Liver (tissue), 8 donors: ENCODE measurements at regions not wholly inside any gene's neighbourhood (a gene's known extent, or its start where the extent isn't known, plus 50 kb on each side); places are given as distances from the start of the nearest gene placed in this dataset.

Experiments used
- DNase-seq: peaks from one replicate; pipeline ENCODE4 v3.0.0-alpha.2; 2017; ENCODE audit warnings: low spot score
- H3K27ac ChIP-seq, 2 donors: one replicate each; pipeline ENCODE4 v1.7.0; 2013; ENCODE audit warnings: inconsistent platforms in 2 of 2, low read length in 2 of 2, control low read depth in 1 of 2, low read depth in 1 of 2, mild to moderate bottlenecking in 1 of 2
- H3K27me3 ChIP-seq, 4 donors: one replicate each; pipeline versions ENCODE4 v1.6.1 to v1.7.0; 2013; ENCODE audit warnings: low read length in 3 of 4, inconsistent platforms in 1 of 4, mild to moderate bottlenecking in 1 of 4, moderate library complexity in 1 of 4; ENCODE audit not compliant: control insufficient read depth in 4 of 4, insufficient read depth in 4 of 4
- H3K36me3 ChIP-seq, 4 donors: one replicate each; pipeline versions ENCODE4 v1.6.1 to v1.7.0; 2013; ENCODE audit warnings: low read length in 3 of 4, mild to moderate bottlenecking in 3 of 4, low read depth in 1 of 4, moderate library complexity in 1 of 4; ENCODE audit not compliant: control insufficient read depth in 4 of 4, insufficient read depth in 3 of 4
- H3K4me1 ChIP-seq, 4 donors: one replicate each; pipeline versions ENCODE4 v1.6.1 to v1.7.0; 2013; ENCODE audit warnings: low read length in 3 of 4, mild to moderate bottlenecking in 3 of 4, moderate library complexity in 1 of 4; ENCODE audit not compliant: control insufficient read depth in 4 of 4, insufficient read depth in 4 of 4
- H3K4me3 ChIP-seq, 3 donors: one replicate each; pipeline versions ENCODE4 v1.6.1 to v1.7.0; 2013; ENCODE audit warnings: low read length in 3 of 3, control low read depth in 1 of 3, low read depth in 1 of 3, mild to moderate bottlenecking in 1 of 3
- H3K9ac ChIP-seq, 2 donors: one replicate each; pipeline ENCODE4 v1.7.0; 2013; ENCODE audit warnings: low read length in 2 of 2, mild to moderate bottlenecking in 2 of 2, moderate library complexity in 2 of 2, control low read depth in 1 of 2, low read depth in 1 of 2
- H3K9me3 ChIP-seq, 4 donors: one replicate each; pipeline versions ENCODE4 v1.6.1 to v1.7.0; 2013; ENCODE audit warnings: low read length in 3 of 4; ENCODE audit not compliant: control insufficient read depth in 4 of 4
- ATF3 ChIP-seq: IDR thresholded peaks from 2 replicates; pipeline ENCODE4 v1.6.1; 2016; ENCODE audit warnings: antibody characterized with exemption
- CTCF ChIP-seq: fragments of 150-350 bp; IDR thresholded peaks from 2 replicates; pipeline ENCODE4 v1.5.1; 2017; ENCODE audit warnings: improper control_type of control experiment, low read depth, low read length; ENCODE audit not compliant: missing input control
- FOXA1 ChIP-seq: IDR thresholded peaks from 2 replicates; pipeline ENCODE4 v1.6.1; 2016; ENCODE audit warnings: antibody characterized with exemption
- FOXA2 ChIP-seq: IDR thresholded peaks from 2 replicates; pipeline ENCODE4 v1.6.1; 2016; ENCODE audit warnings: antibody characterized with exemption
- HNF4A ChIP-seq, 2 donors: conservative IDR thresholded peaks; 2 replicates each; pipeline ENCODE4 v1.6.1; 2016; ENCODE audit warnings: antibody characterized with exemption in 2 of 2, mild to moderate bottlenecking in 2 of 2
- HNF4G ChIP-seq: IDR thresholded peaks from 2 replicates; pipeline ENCODE4 v1.6.1; 2016; ENCODE audit warnings: antibody characterized with exemption
- JUND ChIP-seq, 2 donors: IDR thresholded peaks; 2 replicates each; pipeline ENCODE4 v1.6.1; 2016; ENCODE audit warnings: antibody characterized with exemption in 2 of 2
- MAX ChIP-seq: IDR thresholded peaks from 2 replicates; pipeline ENCODE4 v1.6.1; 2016; ENCODE audit warnings: antibody characterized with exemption
- RAD21 ChIP-seq, 2 donors: IDR thresholded peaks; 2 replicates each; pipeline ENCODE4 v1.6.1; 2016; ENCODE audit warnings: antibody characterized with exemption in 2 of 2, mild to moderate bottlenecking in 2 of 2
- REST ChIP-seq: IDR thresholded peaks from 2 replicates; pipeline ENCODE4 v1.6.1; 2016; ENCODE audit warnings: antibody characterized with exemption, mild to moderate bottlenecking
- RXRA ChIP-seq, 2 donors: IDR thresholded peaks; 2 replicates each; pipeline ENCODE4 v1.6.1; 2017 to 2018; ENCODE audit warnings: antibody characterized with exemption in 2 of 2, mild to moderate bottlenecking in 1 of 2
- TAF1 ChIP-seq: conservative IDR thresholded peaks from 2 replicates; pipeline ENCODE4 v1.6.1; 2016; ENCODE audit warnings: antibody characterized with exemption, mild to moderate bottlenecking
- ZBTB33 ChIP-seq: IDR thresholded peaks from 2 replicates; pipeline ENCODE4 v1.6.1; 2016; ENCODE audit warnings: antibody characterized with exemption
- WGBS: extraction: QIAGEN DNeasy Blood & Tissue Kit; methylation state at CpG from one replicate; pipeline ENCODE4 v1.1.7; 2013; 5-methylcytosine and 5-hydroxymethylcytosine counted together
- donor health status: healthy.
- donor health status: healthy.
- donor health status: healthy.
- donor health status: healthy.
- donor health status: healthy.

- Histone ChIP-seq H3K27me3 (no peaks in the 10 kb centered on the region), H3K4me1 (no peaks in the 10 kb centered on the region), H3K4me3 (no peak overlapping the region), H3K27ac (no peak overlapping the region), H3K9ac (no peak overlapping the region), H3K9me3 (no peaks in the 10 kb centered on the region), H3K36me3 (no peaks in the 10 kb centered on the region)
- no peak for DNase-seq
- WGBS: 98% methylated on average over 1 of the region's 1 CpG
- no peak for TF ChIP-seq REST
- no peak for TF ChIP-seq FOXA2
- TF ChIP-seq RXRA (IDR thresholded peaks at IDR 0.05): no peak
- TF ChIP-seq CTCF: no peak
- TF ChIP-seq MAX: no peak
These were observed 90.9 kb upstream of the SOX4 start for GRCh38 chr6:21502682-21503081.

GRCh38 chr6:21504790-21505189 is 88.8 kb upstream of the SOX4 start:
- TF ChIP-seq TAF1 (no peak), JUND (IDR thresholded peaks at IDR 0.05) (no peak), RAD21 (IDR thresholded peaks at IDR 0.05) (no peak), ATF3 (no peak), FOXA2 (no peak), FOXA1 (no peak), MAX (no peak), HNF4A (conservative IDR thresholded peaks at IDR 0.05) (no peak), HNF4G (no peak), ZBTB33 (no peak)

More at GRCh38 chr6:21504790-21505189, 88.8 kb upstream of the SOX4 start:
- H3K9ac ChIP-seq: no peak overlapping the region
- no peak overlapping the region for H3K4me3 ChIP-seq
- no peak for DNase-seq
- H3K4me1 ChIP-seq: no peaks in the 10 kb centered on the region
- no peak overlapping the region for H3K27ac ChIP-seq
- 88% methylated on average over 6 of the region's 6 CpGs for WGBS
- H3K27me3 ChIP-seq: no peaks in the 10 kb centered on the region
- no peaks in the 10 kb centered on the region for H3K36me3 ChIP-seq
- no peaks in the 10 kb centered on the region for H3K9me3 ChIP-seq
